Stimulated activated CD4-positive, alpha-beta T cell treated with anti-CD3 and anti-CD28 coated beads, TNF-alpha, amount 100 ng/mL, for 24 hours (primary cell): ENCODE measurements at regions not wholly inside any gene's neighbourhood (a gene's known extent, or its start where the extent isn't known, plus 50 kb on each side); places are given as distances from the start of the nearest gene placed in this dataset.

ENCODE experiments used
- DNase-seq, 3 experiments: peaks; one replicate each; pipeline ENCODE4 v3.0.0-alpha.2; 2020; ENCODE audit warnings: low read depth in 3 of 3

- no peak for DNase-seq
These were observed 85.2 kb upstream of the PRR23E start for GRCh38 chr3:127107491-127108375.

GRCh38 chr3:127108796-127109195 lies 84.1 kb upstream of the PRR23E start:
- DNase-seq = no peak

GRCh38 chr3:127110982-127111693 lies 81.8 kb upstream of the PRR23E start:
- no peak for DNase-seq

- no peak for DNase-seq
These were observed 79.9 kb upstream of the PRR23E start for GRCh38 chr3:127112796-127113570.

- DNase-seq = no peak
These were observed 79.4 kb upstream of the PRR23E start for GRCh38 chr3:127113571-127113891.

GRCh38 chr3:127114337-127115070 lies 78.4 kb upstream of the PRR23E start:
- DNase-seq = no peak

- no peak for DNase-seq
These were observed 77.1 kb upstream of the PRR23E start for GRCh38 chr3:127115691-127116351.

- no peak for DNase-seq
These were observed 74.6 kb upstream of the PRR23E start for GRCh38 chr3:127118366-127118765.

GRCh38 chr3:127119693-127120464 lies 73.1 kb upstream of the PRR23E start:
- DNase-seq = no peak

- no peak for DNase-seq
These were observed 71.9 kb upstream of the PRR23E start for GRCh38 chr3:127120851-127121647.

- DNase-seq = no peak
These were observed 71.0 kb upstream of the PRR23E start for GRCh38 chr3:127121885-127122284.

GRCh38 chr3:127123533-127123932 lies 69.4 kb upstream of the PRR23E start:
- DNase-seq = no peak

GRCh38 chr3:127124120-127124519 lies 68.8 kb upstream of the PRR23E start:
- no peak for DNase-seq

- no peak for DNase-seq
These were observed 61.3 kb upstream of the PRR23E start for GRCh38 chr3:127131424-127132170.

- no peak for DNase-seq
These were observed 60.1 kb upstream of the PRR23E start for GRCh38 chr3:127132876-127133275.

GRCh38 chr3:127133971-127134370 lies 59.0 kb upstream of the PRR23E start:
- DNase-seq = no peak

- DNase-seq = no peak
These were observed 58.5 kb upstream of the PRR23E start for GRCh38 chr3:127134466-127134865.

- DNase-seq = no peak
These were observed 58.1 kb upstream of the PRR23E start for GRCh38 chr3:127134887-127135240.
